ENCODE measurements at regions not wholly inside any gene's neighbourhood (a gene's known extent, or its start where the extent isn't known, plus 50 kb on each side); places are given as distances from the start of the nearest gene placed in this dataset.
"Not testable (repeated sequence)": the region's sequence is repeated elsewhere in the genome, so short reads cannot be mapped to it uniquely, and the experiment has no call there.

- DNase-seq, result no peak
These were observed 107.6 kb upstream of the KIF2A start for GRCh38 chr5:62198421-62198820.

- no peak for DNase-seq
These were observed 106.0 kb upstream of the KIF2A start for GRCh38 chr5:62199792-62200716.

GRCh38 chr5:62206150-62206829, 99.7 kb upstream of the KIF2A start:
- no peak for DNase-seq

- DNase-seq, result no peak
These were observed 97.7 kb upstream of the KIF2A start for GRCh38 chr5:62208218-62208852.

GRCh38 chr5:62211405-62211804, 94.6 kb upstream of the KIF2A start:
- DNase-seq, result no peak

GRCh38 chr5:62212648-62213047, 93.4 kb upstream of the KIF2A start:
- no peak for DNase-seq

- DNase-seq, result no peak
These were observed 91.3 kb upstream of the KIF2A start for GRCh38 chr5:62214701-62215100.

GRCh38 chr5:62216603-62217002, 89.4 kb upstream of the KIF2A start:
- DNase-seq, result not testable (repeated sequence)

GRCh38 chr5:62217095-62217494, 88.9 kb upstream of the KIF2A start:
- not testable (repeated sequence) for DNase-seq

GRCh38 chr5:62218860-62219259, 87.1 kb upstream of the KIF2A start:
- not testable (repeated sequence) for DNase-seq

- DNase-seq, result not testable (repeated sequence)
These were observed 84.1 kb upstream of the KIF2A start for GRCh38 chr5:62221881-62222280.

- DNase-seq, result not testable (repeated sequence)
These were observed 83.7 kb upstream of the KIF2A start for GRCh38 chr5:62222305-62222704.

- peak; percentile 75 for DNase-seq
These were observed 82.7 kb upstream of the KIF2A start for GRCh38 chr5:62223312-62223670.

- DNase-seq, result not testable (repeated sequence)
These were observed 80.9 kb upstream of the KIF2A start for GRCh38 chr5:62224987-62225601.

- not testable (repeated sequence) for DNase-seq
These were observed 75.1 kb upstream of the KIF2A start for GRCh38 chr5:62230876-62231388.

- no peak for DNase-seq
These were observed 74.4 kb upstream of the KIF2A start for GRCh38 chr5:62231576-62231975.

- not testable (repeated sequence) for DNase-seq
These were observed 73.8 kb upstream of the KIF2A start for GRCh38 chr5:62232218-62232617.

- DNase-seq, result not testable (repeated sequence)
These were observed 72.6 kb upstream of the KIF2A start for GRCh38 chr5:62233083-62234046.

- not testable (repeated sequence) for DNase-seq
These were observed 69.4 kb upstream of the KIF2A start for GRCh38 chr5:62236593-62236992.

- DNase-seq, result not testable (repeated sequence)
These were observed 68.1 kb upstream of the KIF2A start for GRCh38 chr5:62237944-62238343.

- not testable (repeated sequence) for DNase-seq
These were observed 67.4 kb upstream of the KIF2A start for GRCh38 chr5:62238584-62238983.

- not testable (repeated sequence) for DNase-seq
These were observed 65.5 kb upstream of the KIF2A start for GRCh38 chr5:62240494-62240893.
